K562 (cell line): ENCODE measurements at regions not wholly inside any gene's neighbourhood (a gene's known extent, or its start where the extent isn't known, plus 50 kb on each side); places are given as distances from the start of the nearest gene placed in this dataset.

ENCODE experiments used
- BRD4 ChIP-seq: fragments of 200-600 bp; sonication (generic); IDR thresholded peaks from 2 replicates; pipeline ENCODE4 v1.6.1; 2017; ENCODE audit warnings: inconsistent platforms
- ERF ChIP-seq: fragments of 450-650 bp; formaldehyde crosslinking; IDR thresholded peaks from 2 replicates; pipeline ENCODE4 v1.4.0; 2020; ENCODE audit warnings: mild to moderate bottlenecking, mixed read lengths
- GABPB1 ChIP-seq: sonication (generic); formaldehyde crosslinking; IDR thresholded peaks from 2 replicates; pipeline ENCODE4 v1.8.0; 2022; ENCODE audit warnings: mild to moderate bottlenecking, missing genetic modification reagents
- HNRNPK ChIP-seq: fragments of 200-400 bp; formaldehyde crosslinking; IDR thresholded peaks from one replicate; pipeline ENCODE4 v1.6.1; 2018; ENCODE audit warnings: mild to moderate bottlenecking, low read depth, low read length; ENCODE audit not compliant: poor library complexity, severe bottlenecking
- NBN ChIP-seq: fragments of 450-650 bp; IDR thresholded peaks from 2 replicates; pipeline ENCODE4 v1.6.1; 2016; ENCODE audit warnings: low read depth, mild to moderate bottlenecking
- ZBED1 ChIP-seq: IDR thresholded peaks from 2 replicates; pipeline ENCODE4 v1.6.1; 2014
- ZNF561 ChIP-seq: fragments of 450-650 bp; formaldehyde crosslinking; conservative IDR thresholded peaks from 2 replicates; pipeline ENCODE4 v1.4.0; 2020; ENCODE audit warnings: mild to moderate bottlenecking, moderate library complexity
- TF ChIP-seq, protein P1 (sequence below): fragments of 450-650 bp; IDR thresholded peaks from 2 replicates; pipeline ENCODE4 v1.6.1; 2016; ENCODE audit warnings: missing biosample characterization, missing genetic modification characterization
- TF ChIP-seq, protein P2 (sequence below): fragments of 250-450 bp; sonication (Bioruptor Pico); IDR thresholded peaks from 2 replicates; pipeline ENCODE4 v1.8.0; 2021; ENCODE audit warnings: moderate library complexity, mild to moderate bottlenecking, inconsistent platforms

DNA sequence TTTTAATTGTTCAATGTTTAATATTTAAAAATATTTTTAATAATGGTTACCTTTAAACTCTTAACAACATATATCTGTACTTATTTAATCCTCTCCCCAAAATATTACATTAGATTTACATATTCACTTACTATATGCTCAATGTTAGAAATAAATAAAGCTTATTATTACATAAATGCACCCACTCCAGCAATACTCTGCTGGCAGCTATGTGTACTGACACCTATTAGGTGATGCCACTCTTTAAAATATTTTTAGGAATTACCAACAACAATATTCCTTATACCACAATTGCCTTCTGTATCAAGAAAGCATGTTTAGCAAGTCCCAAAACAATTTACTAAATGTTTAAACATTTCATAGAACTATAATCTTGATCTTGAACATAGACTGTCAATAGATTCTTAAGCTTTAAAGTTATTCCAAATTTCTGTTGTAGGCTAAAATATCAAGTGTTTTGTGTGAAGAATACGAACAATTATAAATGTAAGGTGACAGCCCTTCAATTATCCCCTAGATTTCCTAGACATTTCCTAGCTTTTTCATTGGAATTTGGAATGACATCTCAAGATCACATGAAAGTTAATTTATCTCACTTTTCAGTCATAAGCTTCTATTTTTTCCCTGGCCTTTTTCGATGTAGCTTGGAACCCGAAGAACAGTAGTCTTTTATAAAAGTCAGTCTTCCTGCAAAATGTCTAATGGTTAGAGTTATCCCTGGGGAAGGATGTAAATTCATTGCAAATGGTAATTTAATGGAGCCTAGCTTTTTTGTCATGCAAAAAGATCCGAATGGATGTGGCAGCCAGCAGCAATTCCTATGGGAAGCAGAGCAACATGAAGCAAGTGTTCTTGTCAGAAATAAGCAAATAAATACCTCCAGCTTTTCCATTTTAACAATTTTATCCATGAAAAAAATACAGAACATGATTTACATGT, 907.5 kb upstream of the ATXN7L3B start (continued):
- TF ChIP-seq, protein P1, sequence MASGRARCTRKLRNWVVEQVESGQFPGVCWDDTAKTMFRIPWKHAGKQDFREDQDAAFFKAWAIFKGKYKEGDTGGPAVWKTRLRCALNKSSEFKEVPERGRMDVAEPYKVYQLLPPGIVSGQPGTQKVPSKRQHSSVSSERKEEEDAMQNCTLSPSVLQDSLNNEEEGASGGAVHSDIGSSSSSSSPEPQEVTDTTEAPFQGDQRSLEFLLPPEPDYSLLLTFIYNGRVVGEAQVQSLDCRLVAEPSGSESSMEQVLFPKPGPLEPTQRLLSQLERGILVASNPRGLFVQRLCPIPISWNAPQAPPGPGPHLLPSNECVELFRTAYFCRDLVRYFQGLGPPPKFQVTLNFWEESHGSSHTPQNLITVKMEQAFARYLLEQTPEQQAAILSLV (tag), result no peak
- TF ChIP-seq, protein P2, sequence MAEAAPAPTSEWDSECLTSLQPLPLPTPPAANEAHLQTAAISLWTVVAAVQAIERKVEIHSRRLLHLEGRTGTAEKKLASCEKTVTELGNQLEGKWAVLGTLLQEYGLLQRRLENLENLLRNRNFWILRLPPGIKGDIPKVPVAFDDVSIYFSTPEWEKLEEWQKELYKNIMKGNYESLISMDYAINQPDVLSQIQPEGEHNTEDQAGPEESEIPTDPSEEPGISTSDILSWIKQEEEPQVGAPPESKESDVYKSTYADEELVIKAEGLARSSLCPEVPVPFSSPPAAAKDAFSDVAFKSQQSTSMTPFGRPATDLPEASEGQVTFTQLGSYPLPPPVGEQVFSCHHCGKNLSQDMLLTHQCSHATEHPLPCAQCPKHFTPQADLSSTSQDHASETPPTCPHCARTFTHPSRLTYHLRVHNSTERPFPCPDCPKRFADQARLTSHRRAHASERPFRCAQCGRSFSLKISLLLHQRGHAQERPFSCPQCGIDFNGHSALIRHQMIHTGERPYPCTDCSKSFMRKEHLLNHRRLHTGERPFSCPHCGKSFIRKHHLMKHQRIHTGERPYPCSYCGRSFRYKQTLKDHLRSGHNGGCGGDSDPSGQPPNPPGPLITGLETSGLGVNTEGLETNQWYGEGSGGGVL (CRISPR knock-in tag), result no peak
- TF ChIP-seq ERF (CRISPR knock-in tag), result no peak
- no peak for TF ChIP-seq GABPB1
- TF ChIP-seq ZNF561 (CRISPR knock-in tag), result no peak
- TF ChIP-seq ZBED1, result no peak
- TF ChIP-seq HNRNPK, result no peak
- TF ChIP-seq NBN, result no peak
- TF ChIP-seq BRD4, result no peak
